Vagina (tissue), 2 donors: ENCODE measurements at regions not wholly inside any gene's neighbourhood (a gene's known extent, or its start where the extent isn't known, plus 50 kb on each side); places are given as distances from the start of the nearest gene placed in this dataset.

Source experiments
- DNase-seq, 2 donors: peaks; one replicate each; pipeline ENCODE4 v3.0.0-alpha.2; 2017; ENCODE audit errors: extremely low spot score in 2 of 2
- H3K27ac ChIP-seq: fragments of 200-600 bp; sonication (generic); one replicate; pipeline ENCODE4 v1.5.1; 2019
- H3K27me3 ChIP-seq: fragments of 200-600 bp; sonication (generic); one replicate; pipeline ENCODE4 v1.5.1; 2019
- H3K36me3 ChIP-seq, 2 donors: fragments of 200-600 bp; sonication (generic); one replicate each; pipeline ENCODE4 v1.5.1; 2017 to 2019
- H3K4me1 ChIP-seq: fragments of 200-600 bp; sonication (generic); one replicate; pipeline ENCODE4 v1.5.1; 2019
- H3K4me3 ChIP-seq, 2 donors: fragments of 200-600 bp; sonication (generic); 1 replicate in 1 of 2; 2 replicates in 1 of 2; pipeline ENCODE4 v1.5.1; 2016 to 2019
- H3K9me3 ChIP-seq: fragments of 200-600 bp; sonication (generic); one replicate; pipeline ENCODE4 v1.5.1; 2019
- CTCF ChIP-seq, 3 experiments: fragments of 450-650 bp in 2 of 3; fragments of 200-600 bp in 1 of 3; sonication (generic) in 1 of 3; IDR thresholded peaks; one replicate each; pipeline ENCODE4 v1.5.1; 2017 to 2019; ENCODE audit warnings: antibody characterized with exemption in 3 of 3, mild to moderate bottlenecking in 2 of 3, moderate library complexity in 2 of 3
- POLR2A ChIP-seq, 2 donors: fragments of 450-650 bp; IDR thresholded peaks; one replicate each; pipeline ENCODE4 v1.6.1; 2017; ENCODE audit warnings: antibody characterized with exemption in 2 of 2, mild to moderate bottlenecking in 2 of 2, moderate library complexity in 2 of 2
- POLR2AphosphoS5 ChIP-seq, 2 donors: sonication (generic); formaldehyde crosslinking; IDR thresholded peaks; one replicate each; pipeline ENCODE4 v1.9.0; 2017; ENCODE audit warnings: antibody characterized with exemption in 2 of 2, mild to moderate bottlenecking in 2 of 2, low read depth in 1 of 2; ENCODE audit not compliant: insufficient read depth in 1 of 2
- intact Hi-C: fragments of 100-400 bp; cut with DNase I; formaldehyde crosslinking; loops from one replicate; pipeline ENCODE4 v1.15.1; 2023

DNA sequence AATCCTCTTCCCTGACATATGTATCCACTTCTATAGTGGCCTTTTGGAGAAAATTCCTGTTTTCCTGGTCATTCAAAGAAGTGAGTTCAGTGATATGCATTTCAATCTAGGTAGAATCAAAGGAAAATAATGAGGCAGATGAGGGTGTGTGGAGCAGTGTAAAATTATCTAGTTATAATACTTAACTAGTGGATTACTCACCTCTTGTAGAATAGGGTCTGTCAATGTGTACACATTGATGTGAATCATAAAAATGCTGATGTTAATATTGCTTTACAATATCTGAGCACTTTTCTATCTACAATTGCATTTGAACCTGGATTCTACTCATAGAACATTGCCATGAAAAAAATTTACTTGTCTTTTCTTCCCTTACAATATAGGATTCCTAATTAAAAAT lies 293.5 kb downstream of the GBA3 start:
- Histone ChIP-seq H3K27me3 (no peaks in the 10 kb centered on the region), H3K9me3 (no peaks in the 10 kb centered on the region), H3K36me3 (no peaks in the 10 kb centered on the region), H3K4me1 (no peaks in the 10 kb centered on the region), H3K27ac (no peak overlapping the region), H3K4me3 (no peak overlapping the region)
- intact Hi-C loops: no loop called here
- no peak for DNase-seq
- TF ChIP-seq CTCF (IDR thresholded peaks at IDR 0.05) (no peak), POLR2A (IDR thresholded peaks at IDR 0.05) (no peak), POLR2AphosphoS5 (IDR thresholded peaks at IDR 0.05; ENCODE audit: insufficient read depth in 1 of 2, low read depth in 1 of 2) (no peak)

DNA sequence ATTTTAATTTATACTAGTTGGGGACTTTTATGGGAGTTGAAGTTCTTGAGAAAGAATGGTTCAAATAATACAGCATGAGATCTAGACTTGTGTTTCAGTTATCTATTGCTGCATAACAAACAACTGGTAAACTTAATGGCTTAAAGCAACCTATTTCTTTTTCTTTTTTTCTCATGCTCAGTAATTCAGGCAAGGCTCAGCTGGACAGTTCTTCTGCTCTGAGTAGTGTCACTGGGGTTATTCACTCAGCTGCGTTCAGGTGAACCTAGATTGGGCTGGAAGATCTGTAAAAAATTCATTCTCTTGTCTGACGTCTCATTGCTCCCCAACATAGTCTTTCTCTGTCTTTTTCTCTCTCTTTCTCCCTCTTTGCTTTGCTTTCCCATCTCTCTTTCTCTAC lies 291.7 kb downstream of the GBA3 start:
- intact Hi-C loops: no loop called here
- Histone ChIP-seq H3K4me3 (no peak overlapping the region), H3K27ac (no peak overlapping the region), H3K9me3 (no peaks in the 10 kb centered on the region), H3K27me3 (no peaks in the 10 kb centered on the region), H3K36me3 (no peaks in the 10 kb centered on the region), H3K4me1 (no peaks in the 10 kb centered on the region)
- DNase-seq: no peak
- TF ChIP-seq POLR2A (IDR thresholded peaks at IDR 0.05) (no peak), CTCF (IDR thresholded peaks at IDR 0.05) (no peak), POLR2AphosphoS5 (IDR thresholded peaks at IDR 0.05; ENCODE audit: insufficient read depth in 1 of 2, low read depth in 1 of 2) (no peak)

- Histone ChIP-seq H3K9me3 (no peaks in the 10 kb centered on the region), H3K4me1 (no peaks in the 10 kb centered on the region), H3K27ac (no peak overlapping the region), H3K4me3 (no peak overlapping the region), H3K36me3 (no peaks in the 10 kb centered on the region), H3K27me3 (no peaks in the 10 kb centered on the region)
- no peak for TF ChIP-seq CTCF (IDR thresholded peaks at IDR 0.05)
- TF ChIP-seq POLR2A (IDR thresholded peaks at IDR 0.05): no peak
- no peak for DNase-seq
- intact Hi-C loops: no loop called here
These were observed 285.9 kb downstream of the GBA3 start for GRCh38 chr4:22978656-22979055.

GRCh38 chr4:22970665-22971064 lies 277.9 kb downstream of the GBA3 start:
- TF ChIP-seq POLR2AphosphoS5 (IDR thresholded peaks at IDR 0.05; ENCODE audit: insufficient read depth in 1 of 2, low read depth in 1 of 2): no peak
- no peak for TF ChIP-seq CTCF (IDR thresholded peaks at IDR 0.05)
- TF ChIP-seq POLR2A (IDR thresholded peaks at IDR 0.05): no peak
- no peak for DNase-seq
- H3K4me1 ChIP-seq: no peaks in the 10 kb centered on the region
- intact Hi-C loops: no loop called here
- no peak overlapping the region for H3K27ac ChIP-seq
- H3K9me3 ChIP-seq: no peaks in the 10 kb centered on the region
- no peaks in the 10 kb centered on the region for H3K27me3 ChIP-seq
- H3K4me3 ChIP-seq: no peak overlapping the region
- no peaks in the 10 kb centered on the region for H3K36me3 ChIP-seq

GRCh38 chr4:22969287-22969896 lies 276.7 kb downstream of the GBA3 start:
- intact Hi-C loops: no loop called here
- no peaks in the 10 kb centered on the region for H3K4me1 ChIP-seq
- H3K36me3 ChIP-seq: no peaks in the 10 kb centered on the region
- no peak for DNase-seq
- H3K9me3 ChIP-seq: no peaks in the 10 kb centered on the region
- TF ChIP-seq POLR2A (IDR thresholded peaks at IDR 0.05): no peak
- TF ChIP-seq CTCF (IDR thresholded peaks at IDR 0.05): no peak
- TF ChIP-seq POLR2AphosphoS5 (IDR thresholded peaks at IDR 0.05; ENCODE audit: insufficient read depth in 1 of 2, low read depth in 1 of 2): no peak
- no peak overlapping the region for H3K4me3 ChIP-seq
- H3K27ac ChIP-seq: no peak overlapping the region
- H3K27me3 ChIP-seq: no peaks in the 10 kb centered on the region
